ENCODE measurements at regions not wholly inside any gene's neighbourhood (a gene's known extent, or its start where the extent isn't known, plus 50 kb on each side); places are given as distances from the start of the nearest gene placed in this dataset.

GRCh38 chr4:20496068-20496467 is 204.2 kb upstream of the PACRGL start:
- H2BK120ac ChIP-seq (ENCODE audit: low read depth, low read length) = no peak overlapping the region
- BruUV-seq (replicated peaks) = no TSS peak
- H3K36me3 ChIP-seq (ENCODE audit: control insufficient read depth, insufficient read depth, low read length) = no peaks in the 10 kb centered on the region
- H2BK5ac ChIP-seq (ENCODE audit: low read depth, low read length, poor library complexity, severe bottlenecking) = no peak overlapping the region
- no peak overlapping the region for H3K56ac ChIP-seq (ENCODE audit: extremely low read depth, insufficient read depth, low read length)
- H3K9me3 ChIP-seq (ENCODE audit: control insufficient read depth, insufficient read depth, low read length) = no peaks in the 10 kb centered on the region
- H3K4me1 ChIP-seq (ENCODE audit: control insufficient read depth, insufficient read depth, low read length) = peaks cover 2% of the 10 kb centered on the region; the same call in 1 of the 2 replicates
- no peaks in the 10 kb centered on the region for H4K20me1 ChIP-seq (ENCODE audit: insufficient read depth, low read length)
- H3K23ac ChIP-seq (ENCODE audit: low read depth, low read length) = no peak overlapping the region
- TF ChIP-seq CEBPB (IDR thresholded peaks at IDR 0.05; ENCODE audit: low read depth, low read length) (0 out of 2 replicates have a peak, but pooled peaks have one; percentile 42), RFX5 (IDR thresholded peaks at IDR 0.05; ENCODE audit: low read depth, low read length) (no peak)
- CTCF ChIA-PET = no interaction called here
- no peak overlapping the region for H2AFZ ChIP-seq (replicated peaks; ENCODE audit: low read length, poor library complexity)
- no peak overlapping the region for H3K14ac ChIP-seq (replicated peaks; ENCODE audit: low read depth, low read length)
- intact Hi-C loops (cut with micrococcal nuclease) (no loop called here), dilution Hi-C loops (cut with HindIII; ENCODE audit: low sequenced_read_pairs, unreplicated experiment) (no loop called here), in situ Hi-C loops (cut with MboI; ENCODE audit: low sequenced_read_pairs) (no loop called here)
- H4K8ac ChIP-seq (ENCODE audit: low read depth in 2 of 2, low read length in 2 of 2) = no peak overlapping the region
- no peak overlapping the region for H2BK15ac ChIP-seq (ENCODE audit: low read depth, low read length)
- no peaks in the 10 kb centered on the region for H3K9me1 ChIP-seq (ENCODE audit: insufficient read depth, low read length)
- ATAC-seq (ENCODE audit: low read depth) = no peak
- no peak overlapping the region for H3K4me3 ChIP-seq (ENCODE audit: insufficient read depth, low read depth, low read length)
- H3K18ac ChIP-seq (ENCODE audit: low read depth, low read length) = no peak overlapping the region
- H2AK9ac ChIP-seq (replicated peaks; ENCODE audit: low read depth, low read length, poor library complexity) = no peak overlapping the region
- H3K9ac ChIP-seq (ENCODE audit: low read depth, low read length) = no peak overlapping the region
- no peak overlapping the region for H4K5ac ChIP-seq (ENCODE audit: low read depth, low read length)
- no peaks in the 10 kb centered on the region for H3K27me3 ChIP-seq (ENCODE audit: control insufficient read depth, insufficient read depth, low read length)
- H3K4ac ChIP-seq (ENCODE audit: low read depth, low read length) = no peak overlapping the region
- H3K4me2 ChIP-seq (ENCODE audit: low read depth, low read length) = no peak overlapping the region
- no peak overlapping the region for H2AK5ac ChIP-seq (ENCODE audit: low read depth, low read length)
- no peak overlapping the region for H3K27ac ChIP-seq (ENCODE audit: insufficient read depth, low read length)
- H4K91ac ChIP-seq (ENCODE audit: insufficient read depth, low read depth, low read length) = no peak overlapping the region
- peak; percentile 5 for DNase-seq
- POLR2A ChIA-PET (ENCODE audit: unreplicated experiment) = no interaction called here
- H2BK20ac ChIP-seq (ENCODE audit: low read depth, low read length) = no peak overlapping the region
- WGBS, 2 experiments (ENCODE audit: extremely low coverage in 2 of 2, insufficient read length in 1 of 2) = no CpG with 5 or more reads among the region's 1 CpG
- H3K79me1 ChIP-seq (ENCODE audit: low read depth in 1 of 2, low read length in 2 of 2) = no peaks in the 10 kb centered on the region
